ENCODE measurements at regions not wholly inside any gene's neighbourhood (a gene's known extent, or its start where the extent isn't known, plus 50 kb on each side); places are given as distances from the start of the nearest gene placed in this dataset.

- Histone ChIP-seq H3K27ac (ENCODE audit: control insufficient read depth, insufficient read depth) (no peak overlapping the region), H3K36me3 (ENCODE audit: control insufficient read depth in 2 of 2, insufficient read depth in 2 of 2, low read length in 1 of 2) (no peaks in the 10 kb centered on the region), H3K4me2 (ENCODE audit: control insufficient read depth, insufficient read depth) (no peak overlapping the region), H4K20me1 (ENCODE audit: control insufficient read depth, insufficient read depth) (no peaks in the 10 kb centered on the region), H3K9me3 (replicated peaks; ENCODE audit: control insufficient read depth, insufficient read depth, low read length) (no peaks in the 10 kb centered on the region), H3K79me2 (ENCODE audit: control insufficient read depth, insufficient read depth, low read length) (no peaks in the 10 kb centered on the region), H3K4me1 (ENCODE audit: control insufficient read depth, insufficient read depth, low read length) (no peaks in the 10 kb centered on the region), H2AFZ (ENCODE audit: control insufficient read depth, low read depth, low read length) (no peak overlapping the region), H3K27me3 (replicated peaks in 1 of 2; ENCODE audit: control insufficient read depth in 2 of 2, insufficient read depth in 2 of 2, low read length in 1 of 2) (no peaks in the 10 kb centered on the region), H3K9ac (ENCODE audit: control insufficient read depth, insufficient read depth, low read length) (no peak overlapping the region), H3K4me3 (no peak overlapping the region)
- 32% methylated on average over 11 of the region's 11 CpGs for WGBS (ENCODE audit: insufficient coverage, insufficient replicate concordance, low lambda C conversion rate, missing lambda C conversion rate)
- intact Hi-C loops (cut with micrococcal nuclease; ENCODE audit: unreplicated experiment), result no loop called here
- in situ Hi-C loops (cut with MboI), result loop anchor here (25.0 kb wide), 1 partner anchor 95 kb away; no protein-coding TSS in a partner anchor
- ChIA-PET RAD21 (ENCODE audit: unreplicated experiment) (no interaction called here), CTCF (no interaction called here), POLR2A (no interaction called here), SMC1A (ENCODE audit: uncharacterized antibody, unreplicated experiment) (no interaction called here)
- TF ChIP-seq RCOR1 (conservative IDR thresholded peaks at IDR 0.05; ENCODE audit: low read depth, low read length), result no peak
- TF ChIP-seq SP1 (IDR thresholded peaks at IDR 0.05; ENCODE audit: low read depth, low read length), result no peak
- TF ChIP-seq TARDBP (IDR thresholded peaks at IDR 0.05; ENCODE audit: borderline replicate concordance), result no peak
- TF ChIP-seq IKZF1 (conservative IDR thresholded peaks at IDR 0.05), result no peak
- TF ChIP-seq RB1 (IDR thresholded peaks at IDR 0.05; ENCODE audit: borderline replicate concordance), result no peak
- TF ChIP-seq CBFB (IDR thresholded peaks at IDR 0.05; ENCODE audit: low read depth), result no peak
- TF ChIP-seq ATF7 (IDR thresholded peaks at IDR 0.05; ENCODE audit: low read depth), result no peak
- no peak for TF ChIP-seq ZNF384 (IDR thresholded peaks at IDR 0.05; ENCODE audit: borderline replicate concordance, low read depth, low read length)
- TF ChIP-seq FOXM1 (IDR thresholded peaks at IDR 0.05; ENCODE audit: low read depth, low read length), result no peak
- no peak for TF ChIP-seq ZSCAN29 (IDR thresholded peaks at IDR 0.05)
- TF ChIP-seq, protein P1, sequence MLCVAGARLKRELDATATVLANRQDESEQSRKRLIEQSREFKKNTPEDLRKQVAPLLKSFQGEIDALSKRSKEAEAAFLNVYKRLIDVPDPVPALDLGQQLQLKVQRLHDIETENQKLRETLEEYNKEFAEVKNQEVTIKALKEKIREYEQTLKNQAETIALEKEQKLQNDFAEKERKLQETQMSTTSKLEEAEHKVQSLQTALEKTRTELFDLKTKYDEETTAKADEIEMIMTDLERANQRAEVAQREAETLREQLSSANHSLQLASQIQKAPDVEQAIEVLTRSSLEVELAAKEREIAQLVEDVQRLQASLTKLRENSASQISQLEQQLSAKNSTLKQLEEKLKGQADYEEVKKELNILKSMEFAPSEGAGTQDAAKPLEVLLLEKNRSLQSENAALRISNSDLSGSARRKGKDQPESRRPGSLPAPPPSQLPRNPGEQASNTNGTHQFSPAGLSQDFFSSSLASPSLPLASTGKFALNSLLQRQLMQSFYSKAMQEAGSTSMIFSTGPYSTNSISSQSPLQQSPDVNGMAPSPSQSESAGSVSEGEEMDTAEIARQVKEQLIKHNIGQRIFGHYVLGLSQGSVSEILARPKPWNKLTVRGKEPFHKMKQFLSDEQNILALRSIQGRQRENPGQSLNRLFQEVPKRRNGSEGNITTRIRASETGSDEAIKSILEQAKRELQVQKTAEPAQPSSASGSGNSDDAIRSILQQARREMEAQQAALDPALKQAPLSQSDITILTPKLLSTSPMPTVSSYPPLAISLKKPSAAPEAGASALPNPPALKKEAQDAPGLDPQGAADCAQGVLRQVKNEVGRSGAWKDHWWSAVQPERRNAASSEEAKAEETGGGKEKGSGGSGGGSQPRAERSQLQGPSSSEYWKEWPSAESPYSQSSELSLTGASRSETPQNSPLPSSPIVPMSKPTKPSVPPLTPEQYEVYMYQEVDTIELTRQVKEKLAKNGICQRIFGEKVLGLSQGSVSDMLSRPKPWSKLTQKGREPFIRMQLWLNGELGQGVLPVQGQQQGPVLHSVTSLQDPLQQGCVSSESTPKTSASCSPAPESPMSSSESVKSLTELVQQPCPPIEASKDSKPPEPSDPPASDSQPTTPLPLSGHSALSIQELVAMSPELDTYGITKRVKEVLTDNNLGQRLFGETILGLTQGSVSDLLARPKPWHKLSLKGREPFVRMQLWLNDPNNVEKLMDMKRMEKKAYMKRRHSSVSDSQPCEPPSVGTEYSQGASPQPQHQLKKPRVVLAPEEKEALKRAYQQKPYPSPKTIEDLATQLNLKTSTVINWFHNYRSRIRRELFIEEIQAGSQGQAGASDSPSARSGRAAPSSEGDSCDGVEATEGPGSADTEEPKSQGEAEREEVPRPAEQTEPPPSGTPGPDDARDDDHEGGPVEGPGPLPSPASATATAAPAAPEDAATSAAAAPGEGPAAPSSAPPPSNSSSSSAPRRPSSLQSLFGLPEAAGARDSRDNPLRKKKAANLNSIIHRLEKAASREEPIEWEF (IDR thresholded peaks at IDR 0.05; ENCODE audit: insufficient replicate concordance, low read depth, low read length), result no peak
- no peak for TF ChIP-seq E2F4 (IDR thresholded peaks at IDR 0.05; ENCODE audit: low read depth, low read length)
- no peak for TF ChIP-seq NFYB (IDR thresholded peaks at IDR 0.05; ENCODE audit: insufficient read depth, low read depth, low read length)
- no peak for TF ChIP-seq SMARCA5 (IDR thresholded peaks at IDR 0.05)
- TF ChIP-seq MAX (IDR thresholded peaks at IDR 0.05; ENCODE audit: low read depth, low read length), result no peak
- no peak for TF ChIP-seq BRCA1 (IDR thresholded peaks at IDR 0.05; ENCODE audit: low read depth, low read length)
- BruUV-seq (replicated peaks), result no TSS peak
- ATAC-seq (no peak), FAIRE-seq (no peak), DNase-seq (ENCODE audit: low read depth, low spot score) (no peak)
Measured at GRCh38 chr12:42707312-42708226, 118.0 kb upstream of the PRICKLE1 start.

Data from GM12878 (cell line).